ENCODE measurements at regions not wholly inside any gene's neighbourhood (a gene's known extent, or its start where the extent isn't known, plus 50 kb on each side); places are given as distances from the start of the nearest gene placed in this dataset.

DNA sequence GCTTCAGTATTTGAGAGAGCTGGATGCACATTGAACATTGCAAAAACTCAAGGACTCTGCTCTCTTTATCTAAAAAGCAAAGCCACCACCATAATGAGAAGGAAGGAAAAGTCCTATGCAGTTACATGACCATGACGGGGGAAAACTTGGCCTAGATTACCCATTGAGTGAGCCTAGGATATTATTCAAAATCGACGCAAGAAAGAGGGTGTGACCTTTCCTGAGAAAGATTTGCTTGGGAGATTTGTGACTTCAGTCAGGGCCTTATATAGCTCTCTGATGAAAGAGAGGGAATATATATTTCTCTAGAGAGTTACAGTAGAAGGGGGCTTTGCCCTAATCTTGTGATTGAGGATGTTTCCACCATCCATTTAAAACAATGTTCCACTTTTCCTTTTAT, 153.0 kb upstream of the DPYD start:
- Mint-ChIP-seq H3K9me3 (peaks cover 0 to 1% (median 0%) of the 10 kb centered on the region in 7 donors), H3K36me3 (no peaks in the 10 kb centered on the region), H3K27me3 (ENCODE audit: low read depth in 3 of 3) (peaks cover 0 to 2% (median 0%) of the 10 kb centered on the region in 3 donors), H3K27ac (no peak overlapping the region), H3K4me3 (no peak overlapping the region), H3K4me1 (peaks cover 2% of the 10 kb centered on the region)
- Histone ChIP-seq H3K9me3 (replicated peaks in 1 of 2; ENCODE audit: control insufficient read depth in 1 of 2, insufficient read depth in 1 of 2, low read length in 2 of 2) (no peaks in the 10 kb centered on the region), H3K27me3 (ENCODE audit: control insufficient read depth in 2 of 2, insufficient read depth in 2 of 2, low read length in 2 of 2) (no peaks in the 10 kb centered on the region), H2AFZ (ENCODE audit: insufficient read depth, low read depth, low read length, poor library complexity, severe bottlenecking) (no peak overlapping the region), H3K79me2 (ENCODE audit: insufficient read depth, low read length) (no peaks in the 10 kb centered on the region), H3K36me3 (replicated peaks in 1 of 2; ENCODE audit: control insufficient read depth in 1 of 2, insufficient read depth in 2 of 2, low read length in 2 of 2) (no peaks in the 10 kb centered on the region), H4K20me1 (ENCODE audit: insufficient read depth, low read length) (no peaks in the 10 kb centered on the region), H3K27ac (ENCODE audit: low read depth in 1 of 2, low read length in 2 of 2) (no peak overlapping the region), H3K4me1 (ENCODE audit: control insufficient read depth in 1 of 2, insufficient read depth in 2 of 2, low read length in 2 of 2) (no peaks in the 10 kb centered on the region), H3K9ac (ENCODE audit: insufficient read depth, low read length, poor library complexity, severe bottlenecking) (no peak overlapping the region), H3K4me2 (replicated peaks; ENCODE audit: extremely low read depth, low read length, poor library complexity, severe bottlenecking) (no peak overlapping the region), H3K4me3 (replicated peaks in 1 of 3; ENCODE audit: low read depth in 2 of 3, low read length in 3 of 3) (no peak overlapping the region)
- no peak for DNase-seq
- 100% methylated on average over 2 of the region's 3 CpGs for WGBS (ENCODE audit: insufficient coverage)
- TF ChIP-seq, protein P1, sequence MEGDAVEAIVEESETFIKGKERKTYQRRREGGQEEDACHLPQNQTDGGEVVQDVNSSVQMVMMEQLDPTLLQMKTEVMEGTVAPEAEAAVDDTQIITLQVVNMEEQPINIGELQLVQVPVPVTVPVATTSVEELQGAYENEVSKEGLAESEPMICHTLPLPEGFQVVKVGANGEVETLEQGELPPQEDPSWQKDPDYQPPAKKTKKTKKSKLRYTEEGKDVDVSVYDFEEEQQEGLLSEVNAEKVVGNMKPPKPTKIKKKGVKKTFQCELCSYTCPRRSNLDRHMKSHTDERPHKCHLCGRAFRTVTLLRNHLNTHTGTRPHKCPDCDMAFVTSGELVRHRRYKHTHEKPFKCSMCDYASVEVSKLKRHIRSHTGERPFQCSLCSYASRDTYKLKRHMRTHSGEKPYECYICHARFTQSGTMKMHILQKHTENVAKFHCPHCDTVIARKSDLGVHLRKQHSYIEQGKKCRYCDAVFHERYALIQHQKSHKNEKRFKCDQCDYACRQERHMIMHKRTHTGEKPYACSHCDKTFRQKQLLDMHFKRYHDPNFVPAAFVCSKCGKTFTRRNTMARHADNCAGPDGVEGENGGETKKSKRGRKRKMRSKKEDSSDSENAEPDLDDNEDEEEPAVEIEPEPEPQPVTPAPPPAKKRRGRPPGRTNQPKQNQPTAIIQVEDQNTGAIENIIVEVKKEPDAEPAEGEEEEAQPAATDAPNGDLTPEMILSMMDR (IDR thresholded peaks at IDR 0.05), result no peak
- intact Hi-C loops (cut with micrococcal nuclease), result no loop called here

DNA sequence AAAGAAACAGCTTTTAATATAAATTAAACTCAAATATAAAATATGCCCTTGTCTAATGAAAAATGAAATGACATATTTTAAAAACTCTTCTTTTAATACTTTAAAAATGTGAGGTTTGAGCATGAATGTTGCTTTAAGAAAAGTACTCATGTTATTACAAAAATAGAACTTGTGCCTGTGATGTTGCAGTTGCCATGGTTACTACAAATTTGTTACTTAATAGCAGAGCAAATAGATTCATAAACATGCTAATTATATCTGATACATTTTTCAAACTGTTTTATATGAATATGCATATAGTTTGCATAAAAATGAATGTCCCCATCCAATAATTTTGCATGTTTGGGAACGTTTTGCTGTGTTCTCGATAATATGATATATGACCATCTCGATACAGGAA, 152.3 kb upstream of the DPYD start:
- Mint-ChIP-seq H3K27ac (no peak overlapping the region), H3K36me3 (no peaks in the 10 kb centered on the region), H3K9me3 (peaks cover 0 to 1% (median 0%) of the 10 kb centered on the region in 7 donors), H3K27me3 (ENCODE audit: low read depth in 3 of 3) (peaks cover 0 to 2% (median 0%) of the 10 kb centered on the region in 3 donors), H3K4me3 (no peak overlapping the region), H3K4me1 (peaks cover 2% of the 10 kb centered on the region)
- no peak overlapping the region for H2AFZ ChIP-seq (ENCODE audit: insufficient read depth, low read depth, low read length, poor library complexity, severe bottlenecking)
- intact Hi-C loops (cut with micrococcal nuclease), result no loop called here
- no peaks in the 10 kb centered on the region for H3K4me1 ChIP-seq (ENCODE audit: control insufficient read depth in 1 of 2, insufficient read depth in 2 of 2, low read length in 2 of 2)
- no peaks in the 10 kb centered on the region for H3K79me2 ChIP-seq (ENCODE audit: insufficient read depth, low read length)
- DNase-seq, result no peak
- H4K20me1 ChIP-seq (ENCODE audit: insufficient read depth, low read length), result no peaks in the 10 kb centered on the region
- H3K36me3 ChIP-seq (replicated peaks in 1 of 2; ENCODE audit: control insufficient read depth in 1 of 2, insufficient read depth in 2 of 2, low read length in 2 of 2), result no peaks in the 10 kb centered on the region
- no CpG with 5 or more reads among the region's 3 CpGs for WGBS (ENCODE audit: insufficient coverage)
- H3K27ac ChIP-seq (ENCODE audit: low read depth in 1 of 2, low read length in 2 of 2), result no peak overlapping the region
- no peak overlapping the region for H3K4me3 ChIP-seq (replicated peaks in 1 of 3; ENCODE audit: low read depth in 2 of 3, low read length in 3 of 3)
- no peak overlapping the region for H3K9ac ChIP-seq (ENCODE audit: insufficient read depth, low read length, poor library complexity, severe bottlenecking)
- no peak overlapping the region for H3K4me2 ChIP-seq (replicated peaks; ENCODE audit: extremely low read depth, low read length, poor library complexity, severe bottlenecking)
- H3K9me3 ChIP-seq (replicated peaks in 1 of 2; ENCODE audit: control insufficient read depth in 1 of 2, insufficient read depth in 1 of 2, low read length in 2 of 2), result no peaks in the 10 kb centered on the region
- TF ChIP-seq, protein P1 (IDR thresholded peaks at IDR 0.05), result no peak
- H3K27me3 ChIP-seq (ENCODE audit: control insufficient read depth in 2 of 2, insufficient read depth in 2 of 2, low read length in 2 of 2), result no peaks in the 10 kb centered on the region
